Colon (tissue), 2 donors: ENCODE measurements at regions not wholly inside any gene's neighbourhood (a gene's known extent, or its start where the extent isn't known, plus 50 kb on each side); places are given as distances from the start of the nearest gene placed in this dataset.

Experiments used
- FAIRE-seq: peaks from 2 replicates; lab custom pipeline; 2012; peaks lifted over from hg19 to GRCh38; lab: Jason Lieb, UNC
- donor health status: control.
- donor health status: control.

DNA sequence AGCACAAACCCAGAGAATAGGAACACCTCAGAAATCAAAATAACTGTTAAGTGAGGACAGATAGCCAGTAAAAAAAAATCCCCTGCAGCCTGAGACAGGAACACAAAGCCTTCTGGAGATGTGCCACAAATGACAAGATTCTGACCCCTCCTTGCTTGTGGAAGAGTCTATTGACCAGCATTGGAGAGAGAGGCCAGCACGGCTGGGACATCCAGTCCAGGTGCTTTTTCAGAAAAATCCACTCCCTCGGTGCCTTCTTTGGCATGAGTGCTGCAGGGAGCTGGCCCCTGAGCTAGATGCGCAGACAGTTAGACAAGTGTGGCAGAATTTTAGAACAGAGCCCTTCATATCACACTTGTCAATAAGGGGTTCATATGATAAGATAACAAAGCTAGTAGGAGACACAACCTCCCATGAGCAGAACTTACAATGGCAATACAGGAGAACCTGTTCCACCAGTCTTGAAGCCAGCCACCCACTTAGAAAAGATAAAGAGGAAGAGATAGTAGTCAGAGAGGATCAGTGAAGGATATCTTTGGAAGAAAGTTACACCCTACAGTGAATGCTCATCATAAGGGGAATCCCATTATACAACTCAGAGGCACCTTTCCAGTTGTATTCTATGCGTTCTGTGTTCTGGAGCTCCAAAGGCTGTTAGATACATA lies 298.4 kb downstream of the TLE1 start:
- FAIRE-seq, result no peak

DNA sequence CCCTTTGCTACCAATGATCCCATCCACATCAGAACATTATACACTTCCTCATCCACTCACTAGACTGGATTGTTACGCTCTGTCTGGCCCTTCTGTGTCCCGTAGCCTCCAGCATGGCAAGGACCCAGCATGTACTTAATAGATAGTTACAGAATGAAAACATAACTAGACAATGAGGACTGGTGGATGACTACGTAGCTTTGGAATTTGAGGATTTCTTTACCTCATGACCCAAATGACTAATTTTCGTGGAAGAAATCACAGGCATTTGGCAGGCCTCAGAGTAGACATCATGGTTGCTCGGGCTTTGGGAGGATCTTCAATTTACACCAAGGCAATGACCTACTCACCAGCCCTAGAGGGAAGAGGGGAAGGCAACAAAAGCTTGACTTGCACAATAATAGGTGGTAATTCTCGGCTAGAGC lies 299.8 kb downstream of the TLE1 start:
- no peak for FAIRE-seq

DNA sequence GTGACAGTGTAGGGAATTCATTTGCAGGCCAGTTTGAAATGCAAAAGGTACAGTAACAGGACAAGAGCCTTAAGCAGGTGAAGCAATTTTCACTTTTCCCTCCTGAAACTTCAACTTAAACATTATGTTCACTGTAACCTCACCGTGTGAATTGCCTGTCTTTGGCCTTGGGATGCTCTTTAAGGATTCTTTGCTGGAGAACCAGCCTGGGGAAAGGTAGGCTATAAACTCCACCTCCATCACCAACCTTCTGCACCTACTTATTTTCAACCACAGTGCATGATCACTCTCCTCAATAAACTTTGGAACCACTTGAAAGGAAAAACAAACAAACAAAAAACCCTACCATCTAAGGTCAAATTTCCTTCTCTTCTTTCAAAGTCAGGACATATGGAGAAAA lies 300.5 kb downstream of the TLE1 start:
- no peak for FAIRE-seq

DNA sequence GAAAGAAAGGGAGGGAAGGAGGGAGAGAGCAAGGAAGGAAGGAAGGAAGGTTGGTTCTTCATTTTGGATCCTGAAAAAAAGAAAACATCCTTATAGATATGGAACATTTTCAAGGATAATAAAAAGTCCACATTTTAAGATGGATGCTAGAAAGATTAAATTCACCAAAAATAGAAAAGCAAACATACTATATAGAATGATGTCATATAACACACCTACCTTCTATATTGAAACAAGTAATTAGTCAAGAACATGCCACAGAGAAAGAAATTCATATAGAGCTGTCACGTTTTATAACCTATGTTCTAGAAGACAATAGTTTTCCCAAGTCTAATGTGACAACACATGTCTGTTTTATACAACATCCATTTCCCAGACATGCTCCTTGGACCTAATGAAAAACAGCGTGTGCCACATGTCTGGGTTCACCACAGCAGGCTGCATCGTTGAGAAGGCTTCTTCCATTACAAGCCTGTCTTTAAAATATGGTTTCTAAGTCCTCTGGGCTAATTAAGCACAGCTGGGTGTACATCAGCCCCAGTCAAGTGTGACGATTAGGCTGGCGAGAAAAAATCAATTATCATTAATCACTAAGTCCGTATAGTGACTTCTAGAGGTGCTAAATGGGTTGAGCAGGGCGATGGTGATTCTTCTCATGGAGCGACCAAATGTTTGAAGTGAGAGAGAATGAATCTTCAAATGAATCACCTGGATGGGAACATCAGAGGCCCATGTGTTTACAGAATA lies 301.8 kb downstream of the TLE1 start:
- no peak for FAIRE-seq

DNA sequence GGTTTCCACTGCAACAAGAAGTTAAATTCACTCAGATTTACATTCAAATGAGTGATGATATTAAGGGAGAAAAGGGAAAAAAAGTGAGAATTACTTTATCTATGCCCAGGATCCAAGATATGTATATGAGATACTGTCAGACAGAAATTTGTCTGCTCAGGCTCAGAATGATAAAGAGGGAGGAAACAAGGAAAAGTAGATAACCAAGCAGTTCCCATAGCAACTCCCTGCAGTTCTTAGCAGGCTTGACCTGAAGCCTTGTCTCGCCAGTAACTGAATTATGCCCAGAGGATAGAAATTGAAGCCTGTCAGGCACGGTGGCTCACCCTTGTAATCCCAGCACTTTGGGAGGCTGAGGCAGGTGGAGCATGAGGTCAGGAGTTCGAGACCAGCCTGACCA lies 304.4 kb downstream of the TLE1 start:
- no peak for FAIRE-seq

DNA sequence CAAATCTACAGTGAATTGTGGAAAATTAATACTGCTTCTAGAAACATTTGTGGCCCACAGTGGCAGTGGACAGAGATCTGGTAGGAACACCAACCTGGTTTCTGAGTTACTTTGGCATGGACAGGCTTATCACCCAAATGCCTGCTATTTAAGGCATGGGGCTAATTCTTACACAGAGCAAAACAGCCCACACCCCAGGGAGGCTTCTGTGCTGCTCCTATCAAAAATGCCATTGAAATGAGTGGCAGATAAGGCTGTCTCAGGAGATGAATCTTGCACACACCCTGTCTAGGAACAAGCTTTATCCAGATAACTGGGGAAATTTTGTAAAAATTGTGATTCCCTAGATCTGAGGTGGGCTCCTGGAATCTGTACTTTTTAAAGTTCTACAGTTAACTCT lies 307.1 kb downstream of the TLE1 start:
- FAIRE-seq, result no peak

DNA sequence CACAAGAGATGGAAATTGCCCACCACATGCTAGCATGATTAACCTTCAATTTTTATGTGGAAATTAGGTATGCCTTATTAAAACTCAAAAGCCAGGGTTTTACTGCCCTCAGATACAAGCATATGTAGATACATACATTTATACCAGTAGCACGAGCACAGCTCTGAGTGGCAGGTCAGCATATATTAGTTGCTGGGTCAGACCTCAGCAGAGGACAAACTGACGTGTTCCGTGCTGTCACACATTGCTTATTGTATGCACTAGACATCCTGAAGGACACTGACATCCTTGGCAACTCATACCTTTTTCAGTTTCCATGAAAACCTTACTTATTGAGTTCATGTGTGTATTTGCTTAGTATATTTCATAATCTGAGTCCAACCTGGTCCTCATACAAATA lies 307.7 kb downstream of the TLE1 start:
- FAIRE-seq, result no peak

DNA sequence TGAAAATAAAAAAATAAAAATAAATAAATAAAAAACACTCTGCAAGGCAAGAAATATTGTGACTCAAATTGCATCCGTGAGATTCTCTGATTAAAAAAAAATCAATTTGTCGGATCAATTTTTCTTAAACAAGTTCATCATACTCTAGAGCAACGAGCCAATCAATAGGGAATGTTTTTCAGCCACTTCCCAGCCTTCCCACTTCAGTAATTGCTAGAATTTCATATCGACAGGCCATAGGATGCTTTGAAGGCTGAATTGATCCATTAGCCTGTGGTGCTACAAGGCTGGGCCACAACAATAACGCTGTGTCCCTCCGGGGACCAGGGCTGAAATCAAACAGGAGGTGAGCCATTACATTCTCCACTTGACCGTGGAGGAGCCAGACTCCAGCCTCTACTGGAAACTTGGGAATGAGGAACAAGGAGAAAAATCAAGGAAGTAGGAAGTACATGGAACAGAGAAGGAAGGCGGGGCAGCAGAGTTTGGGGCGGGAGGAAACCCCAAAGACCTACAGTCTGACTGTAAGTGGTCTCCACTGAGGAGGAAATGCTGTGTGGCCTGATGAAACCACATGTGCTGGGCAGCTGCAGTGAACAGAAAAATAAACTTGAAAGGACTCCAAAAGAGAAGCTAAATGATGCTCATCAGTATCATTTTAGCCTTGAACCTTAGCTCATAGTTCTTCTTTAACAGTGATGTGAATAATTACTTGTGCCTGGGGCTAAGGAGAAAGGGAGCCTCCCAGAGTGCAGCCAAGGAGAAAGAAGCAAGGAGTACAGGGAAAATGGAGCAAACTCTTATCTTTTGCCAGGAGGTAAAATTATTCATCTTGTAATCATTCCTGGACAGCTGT lies 308.6 kb downstream of the TLE1 start:
- no peak for FAIRE-seq

DNA sequence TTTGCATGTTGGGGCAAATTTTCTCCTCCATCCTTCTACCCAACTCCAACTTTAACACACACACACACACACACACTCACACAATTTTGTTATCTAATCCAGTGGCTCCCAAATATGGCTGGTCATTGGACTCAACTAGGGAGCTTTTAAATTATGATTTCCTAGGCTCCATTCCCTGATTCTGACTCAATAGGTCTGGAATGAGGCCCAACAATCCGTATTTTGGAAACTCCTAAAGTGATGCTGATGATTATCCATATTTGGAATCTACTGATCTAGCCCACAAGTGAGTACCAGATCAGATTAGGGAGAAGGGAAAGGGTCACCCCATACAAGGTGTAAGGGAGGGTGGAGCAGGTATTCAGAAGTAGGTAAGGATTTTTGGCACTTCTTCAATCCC lies 309.7 kb downstream of the TLE1 start:
- FAIRE-seq, result no peak

DNA sequence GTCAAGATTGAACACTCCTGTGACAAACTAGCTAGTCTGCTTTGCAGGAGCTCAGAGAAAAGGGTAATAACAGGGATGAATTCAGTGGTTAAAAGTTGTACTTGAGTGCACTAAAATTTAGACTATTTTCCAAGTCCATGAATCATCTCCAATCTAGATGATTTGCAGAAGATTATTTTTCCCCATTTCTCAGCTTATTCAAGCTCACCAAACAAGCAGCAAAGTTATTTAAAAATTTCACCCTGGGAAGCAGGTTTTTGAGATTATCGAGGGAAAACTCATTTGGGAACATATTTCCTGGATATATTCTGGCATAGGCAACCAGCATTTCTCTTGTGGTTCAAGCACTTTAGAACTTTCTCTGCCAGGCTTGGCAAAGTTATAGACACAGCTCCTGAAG lies 311.4 kb downstream of the TLE1 start:
- no peak for FAIRE-seq

DNA sequence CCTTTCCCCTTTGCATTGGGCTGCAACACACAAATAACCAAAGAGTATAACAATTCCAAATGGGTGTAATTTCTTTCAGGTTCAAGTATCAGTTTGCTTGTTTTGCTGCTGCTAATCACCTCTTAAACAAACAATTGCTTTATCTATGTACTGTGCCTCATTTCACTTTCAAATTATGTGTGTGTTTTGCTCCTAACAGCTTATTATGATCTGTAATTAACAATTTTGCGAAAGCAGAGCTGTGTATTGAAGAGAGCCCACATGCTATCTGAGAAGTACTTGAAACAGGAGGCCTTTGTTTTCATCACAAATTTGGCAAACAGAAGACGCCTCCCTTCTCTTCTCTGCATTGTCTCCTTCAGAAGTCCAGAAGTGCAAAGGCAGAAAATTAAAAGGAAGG lies 312.0 kb downstream of the TLE1 start:
- no peak for FAIRE-seq

DNA sequence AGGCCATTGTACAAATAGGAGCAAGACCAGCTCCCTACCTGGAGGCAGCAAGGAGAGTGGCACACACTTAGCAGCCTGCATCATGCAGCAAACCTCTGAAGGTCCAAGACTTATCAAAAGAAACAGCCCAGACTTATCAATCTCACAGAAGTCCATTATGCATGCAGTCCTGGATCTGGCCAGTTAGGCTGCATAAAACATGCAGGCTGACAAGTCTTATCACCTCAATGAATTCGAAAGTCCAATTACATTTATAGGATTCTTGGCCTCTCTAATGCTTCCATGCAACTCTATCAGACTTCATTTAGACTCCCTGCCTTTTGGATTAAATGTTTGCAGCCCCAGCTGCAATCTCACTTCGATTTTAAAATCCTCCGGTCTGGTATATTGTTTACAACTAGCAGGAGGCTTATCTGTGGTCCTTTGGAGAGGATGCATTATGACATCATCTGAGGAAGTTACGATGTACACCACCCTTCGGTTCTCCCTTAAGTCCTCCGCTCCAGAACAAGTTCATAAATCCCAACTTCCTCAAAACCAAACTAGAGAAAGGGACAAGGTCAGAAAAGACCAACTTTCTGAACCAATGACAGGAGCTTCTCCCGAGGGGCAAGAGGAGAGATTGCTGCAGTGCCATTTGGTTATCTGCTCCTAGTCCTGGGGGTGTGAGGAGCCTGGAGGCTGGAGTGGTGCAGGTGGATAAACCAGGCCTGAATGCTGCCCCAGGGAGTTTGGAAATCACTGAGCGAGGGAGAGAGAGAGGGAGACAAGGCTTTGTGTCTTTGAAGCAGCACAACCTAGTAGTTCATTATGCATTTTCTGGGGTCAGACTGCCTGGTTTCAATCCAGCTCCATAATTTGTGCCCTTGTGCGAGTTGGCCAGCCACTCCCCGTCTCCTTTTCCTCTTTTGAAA lies 313.9 kb downstream of the TLE1 start:
- no peak for FAIRE-seq

DNA sequence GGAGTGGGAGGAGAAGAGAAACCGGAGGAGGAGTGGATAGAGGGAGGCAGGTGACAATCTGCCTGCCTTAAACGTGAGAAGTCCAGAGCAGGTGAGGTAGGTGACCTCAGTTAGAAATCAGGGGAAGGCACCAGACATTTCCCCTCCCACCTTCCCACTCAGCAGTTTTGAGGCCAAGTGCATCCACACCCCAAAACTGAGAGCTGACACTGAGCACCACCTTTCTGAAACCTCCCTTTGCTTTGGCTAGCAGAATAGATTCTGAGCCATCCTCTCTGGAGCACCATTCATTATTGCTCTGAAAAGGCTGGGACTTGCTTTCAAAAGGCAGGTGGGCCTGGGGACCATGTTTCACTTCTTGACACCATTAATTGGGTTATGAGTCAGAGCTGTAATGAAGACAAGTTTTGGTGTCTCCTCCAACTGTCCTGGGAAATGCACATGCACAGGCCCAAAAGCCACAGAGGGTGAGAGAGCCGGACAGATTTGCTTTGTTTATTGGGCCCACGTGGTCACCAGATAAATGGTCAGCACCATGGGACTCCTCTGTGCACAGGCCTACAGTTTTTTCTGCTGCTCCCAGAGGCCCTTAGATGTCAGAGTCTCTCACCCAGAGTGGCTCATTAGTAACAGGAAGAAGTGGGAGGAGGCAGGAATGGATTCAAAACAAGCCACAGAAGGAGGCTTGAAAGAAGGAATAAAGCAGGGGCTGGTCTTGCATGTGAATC lies 314.7 kb downstream of the TLE1 start:
- FAIRE-seq, result no peak

DNA sequence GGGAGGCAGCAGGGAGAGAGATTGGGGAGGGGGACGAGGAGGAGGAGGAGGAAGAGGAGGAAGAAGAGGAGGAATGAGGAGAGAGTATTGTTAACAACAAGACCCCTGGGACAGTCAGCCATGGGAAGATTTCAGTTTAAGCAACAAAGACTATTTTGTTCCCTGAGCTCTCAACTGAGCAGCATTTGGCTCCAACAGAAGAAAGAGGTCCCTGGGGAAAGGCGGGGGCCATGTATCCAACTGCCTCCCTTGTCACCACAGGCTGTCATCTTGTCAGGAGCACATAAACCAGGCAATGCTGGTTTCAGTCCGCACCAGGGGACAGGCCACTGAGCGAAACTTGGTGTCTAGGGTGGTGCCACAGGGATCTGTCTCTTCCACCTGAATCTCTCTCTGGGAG lies 316.1 kb downstream of the TLE1 start:
- FAIRE-seq, result no peak

DNA sequence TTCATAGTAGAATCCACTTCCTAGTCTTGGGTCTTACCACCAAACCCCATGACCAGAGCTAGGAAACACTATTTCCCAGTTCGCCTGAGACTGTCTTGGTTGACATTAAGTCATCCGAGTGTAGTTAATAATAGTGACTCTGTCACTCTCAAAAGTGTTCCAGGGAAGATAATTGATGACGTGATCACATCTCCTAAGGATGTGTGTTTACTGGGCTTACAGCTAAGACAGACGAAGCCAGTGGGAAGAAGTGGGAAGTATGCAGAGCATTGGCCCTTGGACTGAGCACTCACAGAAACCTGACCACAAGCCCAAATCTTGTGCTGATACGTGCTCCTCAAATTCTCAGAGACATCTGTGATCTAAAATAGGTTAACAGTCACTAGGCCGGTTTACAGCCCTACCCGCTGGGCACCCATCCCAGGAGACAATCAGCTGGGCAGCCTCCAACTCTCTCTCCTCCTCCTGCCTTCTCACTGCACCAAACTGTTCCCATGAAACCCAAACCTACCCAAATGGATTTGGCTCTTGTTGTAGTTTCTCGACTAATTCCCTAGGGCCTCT lies 316.6 kb downstream of the TLE1 start:
- no peak for FAIRE-seq

DNA sequence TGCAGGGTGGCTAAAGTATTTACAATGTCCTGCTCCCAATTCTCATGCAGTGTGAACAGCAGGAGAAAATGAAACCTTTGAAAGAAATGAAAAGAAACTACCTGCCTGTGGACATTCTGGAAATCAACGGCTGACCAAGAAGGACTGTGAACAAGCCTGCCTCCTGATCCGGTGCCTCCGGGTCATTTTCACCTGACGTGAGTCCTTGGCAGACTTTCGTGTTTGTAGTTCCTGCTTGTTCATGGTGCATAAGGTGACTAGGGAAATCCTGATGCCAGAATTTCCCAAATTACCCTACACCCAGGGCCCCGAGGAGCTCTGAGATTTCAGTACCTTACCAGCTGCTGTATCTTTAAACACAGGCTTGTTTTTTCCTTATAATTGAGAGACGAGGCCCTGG lies 317.5 kb downstream of the TLE1 start:
- no peak for FAIRE-seq

DNA sequence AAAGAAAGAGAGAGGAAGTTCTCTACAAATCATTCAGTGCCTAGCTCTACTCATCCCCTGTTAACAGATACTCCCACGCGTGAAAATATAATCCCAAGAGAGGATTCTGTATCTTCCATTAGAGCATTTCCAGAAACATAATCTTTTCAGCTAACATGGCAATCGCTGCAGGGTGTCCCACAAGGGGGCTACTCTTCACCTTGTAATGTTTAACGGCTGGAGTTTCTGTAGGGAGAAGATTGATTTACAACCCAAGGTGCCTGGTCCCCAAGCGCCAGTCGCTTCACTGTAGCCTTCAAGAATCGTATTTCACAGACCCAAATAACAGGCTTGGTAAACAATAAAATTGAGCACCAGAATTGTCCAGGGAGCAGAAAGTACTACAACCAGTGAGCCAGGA lies 318.7 kb downstream of the TLE1 start:
- FAIRE-seq, result no peak

DNA sequence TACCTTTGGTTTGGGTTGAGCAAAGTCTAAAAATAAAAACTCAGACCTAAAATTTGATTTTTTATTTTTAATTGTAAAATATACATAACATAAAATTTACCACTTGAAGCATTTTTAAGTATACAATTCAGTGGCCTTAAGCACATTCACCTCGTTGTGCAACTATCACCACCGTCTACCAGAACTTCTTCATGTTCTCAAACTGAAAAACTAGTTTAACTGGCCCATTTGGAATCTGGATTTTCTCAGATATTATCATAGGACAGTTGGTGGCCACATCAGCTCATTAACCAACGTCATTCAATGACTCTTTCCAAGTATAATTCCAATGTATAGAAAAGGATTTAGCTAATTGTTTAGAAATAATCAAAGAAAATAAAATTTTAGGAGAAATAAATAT lies 319.3 kb downstream of the TLE1 start:
- no peak for FAIRE-seq

DNA sequence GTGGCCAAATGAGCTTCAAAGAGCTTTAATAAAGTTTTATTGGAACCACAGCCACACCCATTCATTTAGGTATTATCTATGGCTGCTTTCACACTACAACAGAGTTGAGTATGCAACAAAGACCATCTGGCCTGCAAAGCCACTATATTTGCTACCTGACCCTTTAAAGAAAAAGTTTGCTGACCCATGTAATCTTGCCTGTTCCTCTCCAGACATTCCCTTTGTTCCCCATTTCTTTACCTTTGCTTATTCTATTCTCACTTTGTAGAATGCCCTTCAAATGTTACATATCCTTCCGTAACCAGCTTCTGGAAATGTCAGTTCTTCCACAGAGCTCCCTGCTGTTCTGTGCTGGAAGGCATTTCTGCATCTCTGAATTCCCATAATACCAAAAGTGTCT lies 320.2 kb downstream of the TLE1 start:
- no peak for FAIRE-seq

DNA sequence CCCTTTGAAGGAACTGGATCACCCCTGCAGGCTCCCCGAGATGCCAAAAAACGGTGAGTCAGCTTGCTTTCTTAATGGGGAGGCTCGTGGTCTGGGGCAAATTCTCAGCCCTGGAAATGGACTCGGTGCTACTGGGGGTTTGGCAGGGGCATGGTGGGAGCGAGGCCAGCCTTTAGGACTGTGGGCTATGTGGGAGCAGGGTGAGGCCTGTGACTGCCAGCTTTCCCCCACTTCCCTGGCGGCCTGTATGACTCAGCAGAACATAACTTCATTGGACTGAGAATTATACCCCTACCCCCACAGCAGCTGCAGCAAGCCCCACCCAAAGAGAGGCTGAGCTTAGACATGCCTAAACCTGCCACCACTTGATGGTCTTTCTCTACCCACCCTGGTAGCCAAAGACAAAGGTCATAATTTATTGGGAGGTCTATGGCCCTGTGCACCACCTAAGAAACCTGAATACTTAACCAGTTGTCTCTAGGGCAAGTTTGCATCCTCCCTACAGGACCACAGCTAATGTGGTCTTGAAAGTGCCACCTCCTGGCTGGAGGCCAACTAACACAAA lies 325.3 kb downstream of the TLE1 start:
- FAIRE-seq, result no peak

DNA sequence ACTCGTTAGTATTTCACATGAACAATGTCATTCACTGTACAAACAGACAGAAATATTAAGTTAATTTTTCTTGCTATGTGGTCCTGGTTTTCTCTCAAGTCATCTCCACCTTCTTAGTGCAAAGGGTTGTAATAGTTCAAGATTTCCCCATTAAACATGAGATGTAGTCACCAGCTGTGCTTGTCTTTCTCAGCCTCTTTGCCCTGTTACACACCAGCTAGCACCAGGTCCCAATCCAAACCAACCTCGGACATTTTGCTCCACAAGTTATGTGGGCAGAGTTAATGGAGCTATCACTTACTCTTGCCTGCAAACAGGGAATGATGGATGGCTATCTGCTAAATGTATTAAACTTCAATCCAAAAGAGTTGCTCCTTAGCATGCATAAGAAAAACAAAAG lies 328.1 kb downstream of the TLE1 start:
- FAIRE-seq, result no peak
